ENCODE measurements at regions not wholly inside any gene's neighbourhood (a gene's known extent, or its start where the extent isn't known, plus 50 kb on each side); places are given as distances from the start of the nearest gene placed in this dataset.

- TF ChIP-seq, protein P1, sequence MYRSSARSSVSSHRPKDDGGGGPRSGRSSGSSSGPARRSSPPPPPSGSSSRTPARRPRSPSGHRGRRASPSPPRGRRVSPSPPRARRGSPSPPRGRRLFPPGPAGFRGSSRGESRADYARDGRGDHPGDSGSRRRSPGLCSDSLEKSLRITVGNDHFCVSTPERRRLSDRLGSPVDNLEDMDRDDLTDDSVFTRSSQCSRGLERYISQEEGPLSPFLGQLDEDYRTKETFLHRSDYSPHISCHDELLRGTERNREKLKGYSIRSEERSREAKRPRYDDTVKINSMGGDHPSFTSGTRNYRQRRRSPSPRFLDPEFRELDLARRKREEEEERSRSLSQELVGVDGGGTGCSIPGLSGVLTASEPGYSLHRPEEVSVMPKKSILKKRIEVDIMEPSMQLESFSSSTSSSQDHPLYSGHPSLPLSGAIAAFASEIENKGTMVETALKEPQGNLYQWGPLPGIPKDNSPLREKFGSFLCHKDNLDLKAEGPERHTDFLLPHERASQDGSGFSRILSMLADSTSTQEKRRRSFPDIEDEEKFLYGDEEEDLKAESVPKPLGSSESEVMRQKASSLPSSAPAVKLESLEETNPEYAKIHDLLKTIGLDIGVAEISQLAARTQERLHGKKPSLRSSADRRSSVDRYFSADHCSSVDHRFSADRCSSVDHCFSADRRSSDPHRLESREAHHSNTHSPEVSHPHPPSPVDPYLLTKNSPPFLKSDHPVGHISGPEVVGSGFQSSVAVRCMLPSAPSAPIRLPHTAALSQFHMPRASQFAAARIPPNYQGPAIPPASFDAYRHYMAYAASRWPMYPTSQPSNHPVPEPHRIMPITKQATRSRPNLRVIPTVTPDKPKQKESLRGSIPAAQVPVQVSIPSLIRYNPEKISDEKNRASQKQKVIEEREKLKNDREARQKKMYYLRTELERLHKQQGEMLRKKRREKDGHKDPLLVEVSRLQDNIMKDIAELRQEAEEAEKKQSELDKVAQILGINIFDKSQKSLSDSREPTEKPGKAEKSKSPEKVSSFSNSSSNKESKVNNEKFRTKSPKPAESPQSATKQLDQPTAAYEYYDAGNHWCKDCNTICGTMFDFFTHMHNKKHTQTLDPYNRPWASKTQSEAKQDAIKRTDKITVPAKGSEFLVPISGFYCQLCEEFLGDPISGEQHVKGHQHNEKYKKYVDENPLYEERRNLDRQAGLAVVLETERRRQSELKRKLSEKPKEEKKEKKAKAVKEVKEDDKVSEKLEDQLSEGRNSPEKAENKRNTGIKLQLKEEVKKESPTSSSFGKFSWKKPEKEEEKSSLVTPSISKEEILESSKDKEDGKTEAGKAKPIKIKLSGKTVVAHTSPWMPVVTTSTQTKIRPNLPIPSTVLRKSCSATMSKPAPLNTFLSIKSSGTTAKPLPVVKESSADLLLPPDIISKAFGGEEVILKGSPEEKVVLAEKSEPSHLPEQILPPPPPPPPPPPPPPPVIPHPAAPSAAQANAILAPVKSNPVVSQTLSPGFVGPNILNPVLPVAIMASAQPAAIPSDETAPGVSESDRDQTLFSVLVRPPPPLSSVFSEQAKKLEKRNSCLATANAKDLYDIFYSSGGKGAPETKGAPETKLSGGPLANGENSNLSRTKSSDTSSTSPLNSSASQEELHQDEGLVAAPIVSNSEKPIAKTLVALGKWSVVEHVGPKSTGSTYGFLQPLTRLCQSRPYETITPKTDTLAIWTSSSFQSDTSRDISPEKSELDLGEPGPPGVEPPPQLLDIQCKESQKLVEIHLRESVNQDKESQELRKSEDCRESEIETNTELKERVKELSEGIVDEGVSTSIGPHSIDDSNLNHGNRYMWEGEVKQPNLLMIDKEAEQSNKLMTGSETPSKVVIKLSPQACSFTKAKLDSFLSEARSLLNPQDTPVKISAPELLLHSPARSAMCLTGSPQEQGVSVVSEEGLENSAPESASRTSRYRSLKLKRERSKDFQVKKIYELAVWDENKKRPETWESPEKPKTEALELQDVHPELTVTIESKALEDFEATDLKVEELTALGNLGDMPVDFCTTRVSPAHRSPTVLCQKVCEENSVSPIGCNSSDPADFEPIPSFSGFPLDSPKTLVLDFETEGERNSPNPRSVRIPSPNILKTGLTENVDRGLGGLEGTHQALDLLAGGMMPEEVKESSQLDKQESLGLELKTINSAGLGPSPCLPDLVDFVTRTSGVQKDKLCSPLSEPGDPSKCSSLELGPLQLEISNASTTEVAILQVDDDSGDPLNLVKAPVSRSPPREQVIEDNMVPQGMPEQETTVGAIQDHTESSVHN (CRISPR knock-in tag; IDR thresholded peaks at IDR 0.05): no peak
- TF ChIP-seq ZKSCAN5 (CRISPR knock-in tag; IDR thresholded peaks at IDR 0.05) (no peak), ZKSCAN1 (IDR thresholded peaks at IDR 0.05; ENCODE audit: low read length) (no peak), TBL1XR1 (IDR thresholded peaks at IDR 0.05; ENCODE audit: borderline replicate concordance, low read length, partially characterized antibody) (no peak)
- TF ChIP-seq, protein P2, sequence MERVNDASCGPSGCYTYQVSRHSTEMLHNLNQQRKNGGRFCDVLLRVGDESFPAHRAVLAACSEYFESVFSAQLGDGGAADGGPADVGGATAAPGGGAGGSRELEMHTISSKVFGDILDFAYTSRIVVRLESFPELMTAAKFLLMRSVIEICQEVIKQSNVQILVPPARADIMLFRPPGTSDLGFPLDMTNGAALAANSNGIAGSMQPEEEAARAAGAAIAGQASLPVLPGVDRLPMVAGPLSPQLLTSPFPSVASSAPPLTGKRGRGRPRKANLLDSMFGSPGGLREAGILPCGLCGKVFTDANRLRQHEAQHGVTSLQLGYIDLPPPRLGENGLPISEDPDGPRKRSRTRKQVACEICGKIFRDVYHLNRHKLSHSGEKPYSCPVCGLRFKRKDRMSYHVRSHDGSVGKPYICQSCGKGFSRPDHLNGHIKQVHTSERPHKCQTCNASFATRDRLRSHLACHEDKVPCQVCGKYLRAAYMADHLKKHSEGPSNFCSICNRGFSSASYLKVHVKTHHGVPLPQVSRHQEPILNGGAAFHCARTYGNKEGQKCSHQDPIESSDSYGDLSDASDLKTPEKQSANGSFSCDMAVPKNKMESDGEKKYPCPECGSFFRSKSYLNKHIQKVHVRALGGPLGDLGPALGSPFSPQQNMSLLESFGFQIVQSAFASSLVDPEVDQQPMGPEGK (CRISPR knock-in tag; IDR thresholded peaks at IDR 0.05): no peak
- TF ChIP-seq, protein P3, sequence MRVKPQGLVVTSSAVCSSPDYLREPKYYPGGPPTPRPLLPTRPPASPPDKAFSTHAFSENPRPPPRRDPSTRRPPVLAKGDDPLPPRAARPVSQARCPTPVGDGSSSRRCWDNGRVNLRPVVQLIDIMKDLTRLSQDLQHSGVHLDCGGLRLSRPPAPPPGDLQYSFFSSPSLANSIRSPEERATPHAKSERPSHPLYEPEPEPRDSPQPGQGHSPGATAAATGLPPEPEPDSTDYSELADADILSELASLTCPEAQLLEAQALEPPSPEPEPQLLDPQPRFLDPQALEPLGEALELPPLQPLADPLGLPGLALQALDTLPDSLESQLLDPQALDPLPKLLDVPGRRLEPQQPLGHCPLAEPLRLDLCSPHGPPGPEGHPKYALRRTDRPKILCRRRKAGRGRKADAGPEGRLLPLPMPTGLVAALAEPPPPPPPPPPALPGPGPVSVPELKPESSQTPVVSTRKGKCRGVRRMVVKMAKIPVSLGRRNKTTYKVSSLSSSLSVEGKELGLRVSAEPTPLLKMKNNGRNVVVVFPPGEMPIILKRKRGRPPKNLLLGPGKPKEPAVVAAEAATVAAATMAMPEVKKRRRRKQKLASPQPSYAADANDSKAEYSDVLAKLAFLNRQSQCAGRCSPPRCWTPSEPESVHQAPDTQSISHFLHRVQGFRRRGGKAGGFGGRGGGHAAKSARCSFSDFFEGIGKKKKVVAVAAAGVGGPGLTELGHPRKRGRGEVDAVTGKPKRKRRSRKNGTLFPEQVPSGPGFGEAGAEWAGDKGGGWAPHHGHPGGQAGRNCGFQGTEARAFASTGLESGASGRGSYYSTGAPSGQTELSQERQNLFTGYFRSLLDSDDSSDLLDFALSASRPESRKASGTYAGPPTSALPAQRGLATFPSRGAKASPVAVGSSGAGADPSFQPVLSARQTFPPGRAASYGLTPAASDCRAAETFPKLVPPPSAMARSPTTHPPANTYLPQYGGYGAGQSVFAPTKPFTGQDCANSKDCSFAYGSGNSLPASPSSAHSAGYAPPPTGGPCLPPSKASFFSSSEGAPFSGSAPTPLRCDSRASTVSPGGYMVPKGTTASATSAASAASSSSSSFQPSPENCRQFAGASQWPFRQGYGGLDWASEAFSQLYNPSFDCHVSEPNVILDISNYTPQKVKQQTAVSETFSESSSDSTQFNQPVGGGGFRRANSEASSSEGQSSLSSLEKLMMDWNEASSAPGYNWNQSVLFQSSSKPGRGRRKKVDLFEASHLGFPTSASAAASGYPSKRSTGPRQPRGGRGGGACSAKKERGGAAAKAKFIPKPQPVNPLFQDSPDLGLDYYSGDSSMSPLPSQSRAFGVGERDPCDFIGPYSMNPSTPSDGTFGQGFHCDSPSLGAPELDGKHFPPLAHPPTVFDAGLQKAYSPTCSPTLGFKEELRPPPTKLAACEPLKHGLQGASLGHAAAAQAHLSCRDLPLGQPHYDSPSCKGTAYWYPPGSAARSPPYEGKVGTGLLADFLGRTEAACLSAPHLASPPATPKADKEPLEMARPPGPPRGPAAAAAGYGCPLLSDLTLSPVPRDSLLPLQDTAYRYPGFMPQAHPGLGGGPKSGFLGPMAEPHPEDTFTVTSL (CRISPR knock-in tag; IDR thresholded peaks at IDR 0.05; ENCODE audit: borderline replicate concordance): no peak
These were observed 130.5 kb upstream of the REG3G start (continued) for GRCh38 chr2:78895022-78895421.

Measured in HepG2 (cell line).